ENCODE measurements at regions not wholly inside any gene's neighbourhood (a gene's known extent, or its start where the extent isn't known, plus 50 kb on each side); places are given as distances from the start of the nearest gene placed in this dataset.

GRCh38 chr6:147741389-147741788, 232.9 kb downstream of the SAMD5 start:
- no peak for TF ChIP-seq CTCF (IDR thresholded peaks at IDR 0.05; ENCODE audit: control extremely low read depth in 1 of 3, insufficient read depth in 1 of 3, low read depth in 1 of 3, low read length in 3 of 3)
- no peak for TF ChIP-seq POLR2AphosphoS5 (IDR thresholded peaks at IDR 0.05; ENCODE audit: low read depth, low read length)
- TF ChIP-seq JUND (IDR thresholded peaks at IDR 0.05; ENCODE audit: low read length): no peak
- TF ChIP-seq TEAD4 (IDR thresholded peaks at IDR 0.05; ENCODE audit: low read depth, low read length): no peak
- no peak for TF ChIP-seq TAF1 (IDR thresholded peaks at IDR 0.05; ENCODE audit: low read depth, low read length)
- no peak for TF ChIP-seq EGR1 (IDR thresholded peaks at IDR 0.05; ENCODE audit: borderline replicate concordance, low read depth, low read length)
- no peak for TF ChIP-seq POLR2A (IDR thresholded peaks at IDR 0.05; ENCODE audit: control extremely low read depth in 1 of 2, low read depth in 2 of 2, low read length in 2 of 2)
- TF ChIP-seq CEBPB (IDR thresholded peaks at IDR 0.05; ENCODE audit: low read depth, low read length): no peak
- no peak for TF ChIP-seq EP300 (IDR thresholded peaks at IDR 0.05; ENCODE audit: borderline replicate concordance in 1 of 2, low read depth in 2 of 2, low read length in 2 of 2)
- no peak for TF ChIP-seq YY1 (IDR thresholded peaks at IDR 0.05; ENCODE audit: low read depth, low read length)

Measured in H1 (cell line).